ENCODE measurements at regions not wholly inside any gene's neighbourhood (a gene's known extent, or its start where the extent isn't known, plus 50 kb on each side); places are given as distances from the start of the nearest gene placed in this dataset.

GRCh38 chr12:127101076-127101475, 1165.9 kb upstream of the TMEM132C start:
- DNase-seq (ENCODE audit: low read depth in 2 of 2): no peak
- no peak for TF ChIP-seq CTCF (IDR thresholded peaks at IDR 0.05; ENCODE audit: low read depth, low read length)
- no peak overlapping the region for H3K4me3 ChIP-seq (replicated peaks in 1 of 2; ENCODE audit: low read depth in 2 of 2, low read length in 2 of 2)

- no peak for DNase-seq (ENCODE audit: low read depth in 2 of 2)
- TF ChIP-seq CTCF (IDR thresholded peaks at IDR 0.05; ENCODE audit: low read depth, low read length): no peak
- no peak overlapping the region for H3K4me3 ChIP-seq (replicated peaks in 1 of 2; ENCODE audit: low read depth in 2 of 2, low read length in 2 of 2)
Measured at GRCh38 chr12:127106041-127106440, 1160.9 kb upstream of the TMEM132C start.

- DNase-seq (ENCODE audit: low read depth in 2 of 2): no peak
- no peak for TF ChIP-seq CTCF (IDR thresholded peaks at IDR 0.05; ENCODE audit: low read depth, low read length)
- no peak overlapping the region for H3K4me3 ChIP-seq (replicated peaks in 1 of 2; ENCODE audit: low read depth in 2 of 2, low read length in 2 of 2)
Measured at GRCh38 chr12:127106697-127107096, 1160.3 kb upstream of the TMEM132C start.

- no peak for TF ChIP-seq CTCF (IDR thresholded peaks at IDR 0.05; ENCODE audit: low read depth, low read length)
- DNase-seq (ENCODE audit: low read depth in 2 of 2): no peak
- H3K4me3 ChIP-seq (replicated peaks in 1 of 2; ENCODE audit: low read depth in 2 of 2, low read length in 2 of 2): no peak overlapping the region
Measured at GRCh38 chr12:127107744-127108143, 1159.2 kb upstream of the TMEM132C start.

- no peak overlapping the region for H3K4me3 ChIP-seq (replicated peaks in 1 of 2; ENCODE audit: low read depth in 2 of 2, low read length in 2 of 2)
- peak; percentile 45 to 86 for DNase-seq (ENCODE audit: low read depth in 2 of 2)
- TF ChIP-seq CTCF (IDR thresholded peaks at IDR 0.05; ENCODE audit: low read depth, low read length): peak; percentile 75
Measured at GRCh38 chr12:127108360-127109215, 1158.4 kb upstream of the TMEM132C start.

GRCh38 chr12:127113945-127114344, 1153.0 kb upstream of the TMEM132C start:
- no peak for DNase-seq (ENCODE audit: low read depth in 2 of 2)
- TF ChIP-seq CTCF (IDR thresholded peaks at IDR 0.05; ENCODE audit: low read depth, low read length): no peak
- no peak overlapping the region for H3K4me3 ChIP-seq (replicated peaks in 1 of 2; ENCODE audit: low read depth in 2 of 2, low read length in 2 of 2)

Data from cardiac fibroblast (primary cell).